C4-2B (cell line): ENCODE measurements at regions not wholly inside any gene's neighbourhood (a gene's known extent, or its start where the extent isn't known, plus 50 kb on each side); places are given as distances from the start of the nearest gene placed in this dataset.

ENCODE experiments used
- CTCF ChIP-seq: fragments of 450-650 bp; conservative IDR thresholded peaks from 2 replicates; pipeline ENCODE4 v1.5.1; 2017; ENCODE audit warnings: mild to moderate bottlenecking
- ZFX ChIP-seq: fragments of 450-650 bp; IDR thresholded peaks from 2 replicates; pipeline ENCODE4 v1.6.1; 2017

GRCh38 chr2:199131136-199131655 is 326.5 kb downstream of the SATB2 start:
- TF ChIP-seq CTCF (no peak), ZFX (no peak)
